Tibial nerve (tissue), 4 donors: ENCODE measurements at regions not wholly inside any gene's neighbourhood (a gene's known extent, or its start where the extent isn't known, plus 50 kb on each side); places are given as distances from the start of the nearest gene placed in this dataset.

Source experiments
- DNase-seq, 2 donors: peaks; one replicate each; pipeline ENCODE4 v3.0.0-alpha.2; 2019; ENCODE audit warnings: low spot score in 2 of 2
- H3K27ac ChIP-seq, 4 donors: fragments of 200-600 bp; sonication (generic) in 3 of 4; one replicate each; pipeline ENCODE4 v1.5.1; 2017 to 2019; ENCODE audit warnings: mild to moderate bottlenecking in 1 of 4
- H3K27me3 ChIP-seq, 2 donors: fragments of 200-600 bp; sonication (generic) in 1 of 2; one replicate each; pipeline versions ENCODE4 v1.5.1 to v1.6.0; 2017 to 2019
- H3K36me3 ChIP-seq, 3 donors: fragments of 200-600 bp; sonication (generic); one replicate each; pipeline ENCODE4 v1.5.1; 2018 to 2019
- H3K4me1 ChIP-seq, 4 donors: fragments of 200-600 bp; sonication (generic) in 3 of 4; one replicate each; pipeline ENCODE4 v1.5.1; 2017 to 2019
- H3K4me3 ChIP-seq, 4 donors: fragments of 200-600 bp; sonication (generic) in 3 of 4; one replicate each; pipeline ENCODE4 v1.5.1; 2017 to 2019; ENCODE audit warnings: mild to moderate bottlenecking in 1 of 4, moderate library complexity in 1 of 4
- H3K9me3 ChIP-seq, 4 donors: fragments of 200-600 bp; sonication (generic) in 3 of 4; one replicate each; pipeline ENCODE4 v1.5.1; 2017 to 2019
- CTCF ChIP-seq, 5 experiments: fragments of 200-600 bp in 3 of 5; fragments of 450-650 bp in 2 of 5; sonication (generic) in 3 of 5; IDR thresholded peaks; one replicate each; pipeline ENCODE4 v1.5.1; 2016 to 2019; ENCODE audit warnings: antibody characterized with exemption in 5 of 5, mild to moderate bottlenecking in 3 of 5, moderate library complexity in 2 of 5
- EP300 ChIP-seq, 2 donors: sonication (generic); formaldehyde crosslinking; IDR thresholded peaks; one replicate each; pipeline ENCODE4 v1.6.1; 2017; ENCODE audit warnings: antibody characterized with exemption in 2 of 2, mild to moderate bottlenecking in 1 of 2
- POLR2A ChIP-seq, 2 donors: fragments of 450-650 bp; IDR thresholded peaks; one replicate each; pipeline ENCODE4 v1.6.1; 2017; ENCODE audit warnings: antibody characterized with exemption in 2 of 2, mild to moderate bottlenecking in 2 of 2, moderate library complexity in 2 of 2
- WGBS, 2 donors: methylation state at CpG; one replicate each; pipeline ENCODE4 v1.1.5; 2018; 5-methylcytosine and 5-hydroxymethylcytosine counted together

DNA sequence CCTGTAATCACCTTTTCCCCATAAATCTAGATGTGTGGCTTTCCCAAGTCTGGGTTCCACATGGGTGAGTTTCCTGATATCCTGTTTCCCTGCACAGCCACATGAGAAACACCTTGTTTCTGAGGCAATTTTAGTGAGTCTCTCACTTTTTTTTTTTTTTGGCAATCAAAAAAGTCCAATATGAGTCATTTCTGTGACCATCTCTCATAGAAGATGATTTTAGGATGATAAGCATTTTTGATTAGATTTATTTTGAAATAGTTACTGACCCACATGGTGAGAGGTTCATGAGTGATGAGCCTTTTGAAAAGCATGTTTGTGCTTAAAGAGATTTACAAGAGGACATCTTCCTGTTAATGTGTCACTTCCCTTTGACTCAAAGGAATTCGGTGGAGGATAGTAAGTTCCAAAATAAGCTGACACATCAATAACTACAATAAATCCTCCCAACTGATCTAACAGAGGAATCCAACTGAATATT, 464.0 kb downstream of the INHBA start:
- WGBS, 2 donors: 60 to 70% methylated on average over 1 of the region's 1 CpG
- no peaks in the 10 kb centered on the region for H3K36me3 ChIP-seq

DNA sequence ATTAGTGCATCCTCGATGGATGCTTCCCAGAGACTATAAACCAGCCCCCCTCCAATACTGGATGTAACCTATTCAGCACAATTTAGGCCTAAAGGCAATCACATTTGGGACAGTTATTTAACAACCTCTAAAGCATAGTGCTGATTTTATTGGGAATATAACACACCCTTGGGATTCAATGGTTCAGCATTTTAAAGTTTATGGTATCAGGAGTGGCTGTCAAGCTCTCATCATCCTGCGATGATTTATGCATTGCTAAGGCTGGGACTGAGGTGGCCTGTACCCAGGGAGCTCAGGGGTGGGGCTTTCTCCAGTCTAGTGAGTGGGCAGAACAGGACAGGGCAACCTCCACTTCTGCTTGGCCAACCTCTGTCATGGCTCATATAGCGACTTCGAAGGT, 464.9 kb downstream of the INHBA start:
- Histone ChIP-seq H3K36me3 (no peaks in the 10 kb centered on the region), H3K9me3 (no peaks in the 10 kb centered on the region), H3K4me1 (no peaks in the 10 kb centered on the region), H3K4me3 (no peak overlapping the region), H3K27me3 (no peaks in the 10 kb centered on the region), H3K27ac (no peak overlapping the region)
- DNase-seq: no peak
- TF ChIP-seq EP300 (IDR thresholded peaks at IDR 0.05) (no peak), CTCF (IDR thresholded peaks at IDR 0.05) (no peak), POLR2A (IDR thresholded peaks at IDR 0.05) (no peak)
- WGBS, 2 donors: 83 to 85% methylated on average over 4 of the region's 4 CpGs

More for the DNA sequence above, 464.0 kb downstream of the INHBA start:
- Histone ChIP-seq H3K4me1 (no peaks in the 10 kb centered on the region), H3K4me3 (no peak overlapping the region), H3K27ac (no peak overlapping the region), H3K9me3 (no peaks in the 10 kb centered on the region), H3K27me3 (no peaks in the 10 kb centered on the region)
- DNase-seq: no peak
- TF ChIP-seq POLR2A (IDR thresholded peaks at IDR 0.05): no peak
- no peak for TF ChIP-seq EP300 (IDR thresholded peaks at IDR 0.05)
- no peak for TF ChIP-seq CTCF (IDR thresholded peaks at IDR 0.05)

DNA sequence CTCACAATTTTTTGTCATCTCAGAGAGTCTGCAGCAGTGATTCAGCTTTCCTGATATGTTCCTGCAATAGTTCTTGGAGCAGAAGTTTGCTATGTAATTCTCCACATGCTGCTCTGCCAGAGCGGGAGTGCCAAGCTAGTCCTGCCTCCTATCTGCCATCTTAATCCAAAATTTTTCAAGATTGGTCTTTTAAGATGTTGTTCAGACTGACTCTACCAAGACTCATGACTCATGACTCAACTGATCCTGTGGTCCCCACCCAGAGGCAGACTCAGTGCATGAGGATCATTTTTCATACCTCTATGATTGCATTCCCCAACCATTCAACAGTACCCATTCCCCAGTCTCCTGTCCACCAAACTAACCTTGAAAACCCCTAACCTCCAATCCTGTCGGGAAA, 470.8 kb downstream of the INHBA start:
- H3K4me1 ChIP-seq: no peaks in the 10 kb centered on the region
- H3K9me3 ChIP-seq: peaks cover 0 to 12% (median 0%) of the 10 kb centered on the region in 4 donors
- H3K4me3 ChIP-seq: no peak overlapping the region
- TF ChIP-seq EP300 (IDR thresholded peaks at IDR 0.05) (no peak), CTCF (IDR thresholded peaks at IDR 0.05) (no peak), POLR2A (IDR thresholded peaks at IDR 0.05) (no peak)
- no peaks in the 10 kb centered on the region for H3K36me3 ChIP-seq
- H3K27me3 ChIP-seq: no peaks in the 10 kb centered on the region
- WGBS, 2 donors: 88 to 94% methylated on average over 2 of the region's 2 CpGs
- no peak for DNase-seq
- no peak overlapping the region for H3K27ac ChIP-seq

DNA sequence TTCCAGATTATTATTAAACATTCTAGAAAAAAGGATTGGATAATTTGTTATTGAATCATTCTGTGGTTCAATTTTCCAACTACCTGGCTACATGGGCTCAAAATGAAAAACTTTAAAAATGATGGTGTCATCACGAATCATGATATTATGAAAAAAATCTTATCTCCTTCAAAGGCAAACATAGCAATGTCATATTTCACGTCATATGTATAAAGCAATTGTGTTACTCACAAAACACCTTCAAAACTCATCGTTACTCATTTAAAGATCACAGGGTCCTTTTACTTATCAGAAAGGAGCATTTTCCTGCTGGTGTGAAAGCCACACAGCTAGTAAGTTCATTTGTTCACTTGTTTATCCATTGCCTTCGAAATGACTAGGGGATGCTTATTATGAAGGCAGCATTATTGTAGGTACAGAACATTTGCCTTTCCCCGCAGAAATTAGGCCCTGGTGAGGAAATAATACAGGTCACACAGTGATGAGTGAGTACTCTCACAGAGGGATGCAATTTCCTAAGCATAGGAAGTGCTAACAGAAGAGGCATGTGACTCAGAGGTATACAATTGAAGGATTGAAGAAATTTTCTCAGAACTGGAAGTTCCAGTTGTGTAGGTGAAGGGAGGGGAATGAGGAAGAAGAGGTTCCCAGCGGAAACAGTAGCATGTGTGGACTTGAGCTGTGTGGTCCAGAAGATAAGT, 478.7 kb downstream of the INHBA start:
- DNase-seq: no peak
- Histone ChIP-seq H3K27ac (no peak overlapping the region), H3K9me3 (no peaks in the 10 kb centered on the region), H3K4me1 (no peaks in the 10 kb centered on the region), H3K27me3 (no peaks in the 10 kb centered on the region), H3K36me3 (no peaks in the 10 kb centered on the region), H3K4me3 (no peak overlapping the region)
- TF ChIP-seq EP300 (IDR thresholded peaks at IDR 0.05): no peak
- no peak for TF ChIP-seq POLR2A (IDR thresholded peaks at IDR 0.05)
- TF ChIP-seq CTCF (IDR thresholded peaks at IDR 0.05): no peak
- 84% methylated on average over 6 of the region's 6 CpGs for WGBS, 2 donors

DNA sequence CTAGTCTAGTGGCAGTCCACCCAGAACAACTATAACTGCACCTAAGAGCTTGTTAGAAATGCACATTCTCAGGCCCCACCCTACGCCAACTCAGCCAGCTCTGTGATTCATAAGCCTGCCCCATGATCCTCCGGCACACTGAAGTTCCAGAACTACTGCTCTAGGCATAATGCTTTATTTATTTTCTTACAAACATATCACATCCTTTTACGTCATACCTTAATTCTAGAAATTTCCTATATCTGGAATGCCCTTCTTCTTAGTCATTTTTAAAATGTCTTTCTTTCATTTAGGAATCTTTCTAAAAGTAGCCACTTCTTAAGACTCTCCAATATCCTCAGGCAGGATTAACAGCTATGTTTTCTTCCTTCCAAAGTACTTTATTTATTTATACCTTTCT, 480.1 kb downstream of the INHBA start:
- WGBS, 2 donors: 91 to 94% methylated on average over 3 of the region's 3 CpGs
- no peaks in the 10 kb centered on the region for H3K27me3 ChIP-seq
- no peak overlapping the region for H3K4me3 ChIP-seq
- no peak overlapping the region for H3K27ac ChIP-seq
- no peaks in the 10 kb centered on the region for H3K36me3 ChIP-seq
- no peak for DNase-seq
- TF ChIP-seq POLR2A (IDR thresholded peaks at IDR 0.05) (no peak), CTCF (IDR thresholded peaks at IDR 0.05) (no peak), EP300 (IDR thresholded peaks at IDR 0.05) (no peak)
- H3K4me1 ChIP-seq: no peaks in the 10 kb centered on the region
- no peaks in the 10 kb centered on the region for H3K9me3 ChIP-seq
